ENCODE measurements at regions not wholly inside any gene's neighbourhood (a gene's known extent, or its start where the extent isn't known, plus 50 kb on each side); places are given as distances from the start of the nearest gene placed in this dataset.

DNA sequence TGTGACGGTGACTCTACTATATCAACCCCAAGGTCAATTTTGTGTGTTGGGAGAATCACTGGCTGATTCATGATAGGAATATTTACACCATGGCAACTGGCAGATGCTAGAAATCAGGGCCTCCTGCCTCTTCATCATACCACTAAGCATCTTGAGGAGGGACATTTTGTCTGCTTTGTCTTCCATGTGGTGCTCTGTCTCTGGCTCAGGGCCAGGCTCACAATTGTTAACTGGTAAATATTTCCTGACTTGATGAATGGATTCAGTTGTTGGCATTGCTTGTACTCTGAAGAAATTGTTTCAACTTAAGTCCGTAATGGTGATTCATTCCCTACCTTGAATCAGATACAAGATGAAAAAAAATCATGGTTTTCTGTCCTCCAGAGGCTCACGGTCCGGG, 292.7 kb downstream of the HAPSTR1 start:
- TF ChIP-seq EZH2phosphoT487 (IDR thresholded peaks at IDR 0.05; ENCODE audit: insufficient read depth, low read depth) (no peak), EZH2 (IDR thresholded peaks at IDR 0.05; ENCODE audit: insufficient read depth, poor library complexity, severe bottlenecking) (no peak)
